ENCODE measurements at regions not wholly inside any gene's neighbourhood (a gene's known extent, or its start where the extent isn't known, plus 50 kb on each side); places are given as distances from the start of the nearest gene placed in this dataset.
"Not testable (repeated sequence)": the region's sequence is repeated elsewhere in the genome, so short reads cannot be mapped to it uniquely, and the experiment has no call there.

- no peak for DNase-seq
Observed at GRCh38 chr20:53891306-53891894, 179.0 kb downstream of the BCAS1 start.

- DNase-seq: no peak
Observed at GRCh38 chr20:53890443-53891305, 179.7 kb downstream of the BCAS1 start.

- no peak for DNase-seq
Observed at GRCh38 chr20:53889411-53890148, 180.8 kb downstream of the BCAS1 start.

- DNase-seq: no peak
Observed at GRCh38 chr20:53888951-53889350, 181.4 kb downstream of the BCAS1 start.

GRCh38 chr20:53888510-53888909 is 181.9 kb downstream of the BCAS1 start:
- DNase-seq: no peak

GRCh38 chr20:53887973-53888372 is 182.4 kb downstream of the BCAS1 start:
- DNase-seq: no peak

- no peak for DNase-seq
Observed at GRCh38 chr20:53884859-53885541, 185.4 kb downstream of the BCAS1 start.

GRCh38 chr20:53883098-53883911 is 187.1 kb downstream of the BCAS1 start:
- no peak for DNase-seq

- DNase-seq: not testable (repeated sequence)
Observed at GRCh38 chr20:53882438-53882986, 187.9 kb downstream of the BCAS1 start.

GRCh38 chr20:53881362-53881761 is 189.0 kb downstream of the BCAS1 start:
- DNase-seq: no peak

GRCh38 chr20:53880108-53880641 is 190.2 kb downstream of the BCAS1 start:
- no peak for DNase-seq

- DNase-seq: no peak
Observed at GRCh38 chr20:53879048-53879684, 191.2 kb downstream of the BCAS1 start.

GRCh38 chr20:53878262-53879047 is 191.9 kb downstream of the BCAS1 start:
- no peak for DNase-seq

- no peak for DNase-seq
Observed at GRCh38 chr20:53876956-53877355, 193.4 kb downstream of the BCAS1 start.

GRCh38 chr20:53876470-53876869 is 193.9 kb downstream of the BCAS1 start:
- DNase-seq: no peak

- no peak for DNase-seq
Observed at GRCh38 chr20:53875452-53875851, 194.9 kb downstream of the BCAS1 start.

GRCh38 chr20:53874706-53875105 is 195.7 kb downstream of the BCAS1 start:
- DNase-seq: no peak

- no peak for DNase-seq
Observed at GRCh38 chr20:53874104-53874503, 196.3 kb downstream of the BCAS1 start.

- DNase-seq: no peak
Observed at GRCh38 chr20:53873230-53873604, 197.2 kb downstream of the BCAS1 start.

- DNase-seq: no peak
Observed at GRCh38 chr20:53872561-53873229, 197.7 kb downstream of the BCAS1 start.
